ENCODE measurements at regions not wholly inside any gene's neighbourhood (a gene's known extent, or its start where the extent isn't known, plus 50 kb on each side); places are given as distances from the start of the nearest gene placed in this dataset.

DNA sequence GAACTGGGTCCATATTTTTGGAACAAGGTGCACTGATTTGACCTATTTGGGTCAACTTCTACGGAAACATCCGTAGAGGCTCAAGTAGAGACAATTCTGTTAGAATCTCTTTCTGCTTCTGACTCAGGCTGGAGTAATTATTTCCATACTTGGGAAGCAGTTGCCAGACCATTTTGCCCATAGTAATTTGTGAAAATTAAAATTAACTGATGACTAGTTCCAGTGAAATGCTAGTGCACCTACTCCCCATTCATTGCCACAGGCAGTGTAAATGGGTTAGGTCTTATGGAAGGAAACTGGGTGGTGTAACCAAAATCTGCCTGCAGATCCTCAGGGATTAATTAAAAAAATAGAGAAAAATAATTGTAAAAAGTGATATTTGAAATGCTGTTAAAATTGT lies 201.1 kb downstream of the TENT4A start:
- DNase-seq (ENCODE audit: low read depth in 2 of 2), result no peak

DNA sequence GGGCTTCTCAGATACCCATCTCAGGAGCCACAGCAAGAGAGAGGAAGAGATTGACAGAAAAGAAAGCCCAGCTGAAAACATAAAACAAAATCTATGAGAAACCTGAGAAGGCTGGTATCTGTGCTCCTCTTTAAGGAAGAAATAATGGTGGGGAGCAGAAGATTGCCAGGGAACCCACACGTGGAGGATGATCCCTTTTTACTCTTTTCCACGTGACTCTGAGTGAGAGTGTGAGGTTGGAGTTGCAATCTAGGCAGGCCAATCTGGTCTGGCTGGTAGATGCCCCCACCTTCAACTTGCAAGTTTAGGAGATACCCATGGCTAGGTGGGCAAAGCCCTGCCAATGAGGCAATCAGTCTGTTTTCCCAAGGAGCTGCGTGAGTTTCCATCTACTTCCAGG lies 202.3 kb downstream of the TENT4A start:
- DNase-seq (ENCODE audit: low read depth in 2 of 2), result no peak

GRCh38 chr5:6918255-6918654 lies 205.0 kb downstream of the TENT4A start:
- no peak for DNase-seq (ENCODE audit: low read depth in 2 of 2)

- no peak for DNase-seq (ENCODE audit: low read depth in 2 of 2)
Measured at GRCh38 chr5:6920628-6921256, 207.5 kb downstream of the TENT4A start.

GRCh38 chr5:6926491-6927038 lies 213.3 kb downstream of the TENT4A start:
- no peak for DNase-seq (ENCODE audit: low read depth in 2 of 2)

- DNase-seq (ENCODE audit: low read depth in 2 of 2), result no peak
Measured at GRCh38 chr5:6936031-6936430, 222.8 kb downstream of the TENT4A start.

- no peak for DNase-seq (ENCODE audit: low read depth in 2 of 2)
Measured at GRCh38 chr5:6937677-6938076, 224.4 kb downstream of the TENT4A start.

DNA sequence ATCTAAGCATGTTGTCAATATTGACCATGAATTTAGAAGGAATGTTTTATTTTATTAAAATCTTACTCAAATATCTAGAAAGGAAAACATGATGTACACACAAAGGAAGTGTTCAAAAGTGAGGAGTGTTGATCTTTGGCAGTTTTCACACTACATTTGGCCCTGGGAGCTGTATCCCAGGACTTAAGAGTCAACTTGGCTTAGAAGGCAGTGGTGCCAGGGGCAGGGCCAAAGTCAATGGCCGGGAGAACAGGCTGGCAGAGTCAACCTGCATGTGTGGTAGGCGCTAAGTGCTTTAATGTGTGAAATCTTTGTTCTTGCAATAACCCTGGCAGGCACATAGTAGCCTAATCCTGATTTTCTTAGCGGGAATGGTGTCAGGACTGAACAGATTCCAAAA lies 228.4 kb downstream of the TENT4A start:
- no peak for DNase-seq (ENCODE audit: low read depth in 2 of 2)

DNA sequence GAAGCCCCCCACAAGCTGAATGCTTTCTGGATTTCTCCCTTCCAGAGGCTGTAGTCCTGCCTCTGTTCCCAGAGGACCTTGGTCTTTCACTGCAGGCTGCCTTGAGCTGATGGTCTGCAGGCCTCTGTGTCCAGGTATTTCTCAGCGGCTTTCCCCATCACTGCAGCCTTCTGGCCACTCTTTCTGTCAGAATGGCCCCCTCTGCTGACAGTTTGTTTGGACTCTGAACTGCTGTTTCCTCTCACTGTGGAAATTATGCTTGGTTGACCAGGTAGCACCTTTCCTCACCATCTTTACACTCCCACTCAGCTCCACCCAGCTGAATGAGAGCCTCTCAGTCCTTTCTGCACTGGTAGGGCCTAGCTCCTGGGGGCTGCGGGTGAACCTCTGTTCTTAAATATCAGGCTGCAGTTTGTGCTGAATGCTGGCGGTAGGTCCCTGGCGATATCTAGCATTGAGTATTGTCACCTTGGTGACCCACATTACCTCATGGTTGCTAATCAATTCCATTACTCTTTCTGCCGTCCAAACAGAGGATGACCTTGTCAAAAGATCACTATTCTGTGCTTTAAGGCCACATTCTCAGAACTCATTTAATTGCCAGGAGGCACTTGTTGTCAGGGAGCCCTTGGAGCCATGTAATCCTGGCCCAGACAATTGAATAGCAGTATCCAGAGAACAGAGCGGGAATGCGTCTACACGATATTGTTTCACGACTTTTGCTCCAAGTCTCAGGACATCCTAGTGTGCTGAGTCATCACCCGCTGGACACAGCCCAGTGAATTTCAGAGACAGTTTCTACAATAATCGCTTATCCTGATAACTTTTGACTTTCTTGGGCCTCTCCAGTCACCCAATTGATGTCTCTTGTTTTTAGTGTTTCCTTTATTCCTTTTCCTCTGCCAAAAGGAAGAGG lies 230.2 kb downstream of the TENT4A start:
- no peak for DNase-seq (ENCODE audit: low read depth in 2 of 2)

GRCh38 chr5:6948562-6948961 lies 235.3 kb downstream of the TENT4A start:
- no peak for DNase-seq (ENCODE audit: low read depth in 2 of 2)

DNA sequence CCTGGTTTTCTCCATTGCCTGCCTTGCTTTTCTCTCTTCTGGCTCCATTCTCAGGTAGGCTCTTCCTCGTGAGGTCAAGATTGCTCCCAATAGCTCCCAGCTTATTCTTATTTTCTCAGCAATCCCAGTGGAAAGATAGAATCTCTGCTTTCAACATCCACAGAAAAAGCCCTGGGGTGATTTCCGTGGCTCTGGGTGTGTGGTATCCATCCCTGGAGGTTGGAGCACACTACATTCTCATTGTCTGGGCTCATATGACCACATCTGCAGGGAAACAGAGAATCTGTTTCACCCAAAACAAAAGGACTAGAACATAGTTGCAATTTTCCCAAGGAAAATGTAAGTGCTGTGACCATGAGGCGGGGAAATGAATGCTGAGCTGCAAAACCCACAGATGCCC lies 236.0 kb downstream of the TENT4A start:
- no peak for DNase-seq (ENCODE audit: low read depth in 2 of 2)

- DNase-seq (ENCODE audit: low read depth in 2 of 2), result no peak
Measured at GRCh38 chr5:6950250-6950649, 237.0 kb downstream of the TENT4A start.

GRCh38 chr5:6950860-6951259 lies 237.6 kb downstream of the TENT4A start:
- DNase-seq (ENCODE audit: low read depth in 2 of 2), result no peak

DNA sequence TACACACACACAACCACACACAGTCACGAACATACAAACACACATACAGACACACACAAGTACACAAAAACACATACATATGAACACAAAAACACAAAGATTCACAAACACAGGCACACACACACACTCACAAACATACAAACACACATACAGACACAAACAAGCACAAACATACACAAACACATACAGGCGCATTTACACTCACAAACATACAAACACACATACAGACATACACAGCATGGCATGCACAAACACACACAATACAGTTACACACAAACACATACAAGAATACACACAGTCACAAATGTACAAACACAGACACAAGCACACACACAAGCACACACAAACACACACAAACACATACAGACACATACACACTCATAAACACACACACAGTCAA lies 247.9 kb downstream of the TENT4A start:
- no peak for DNase-seq (ENCODE audit: low read depth in 2 of 2)

DNA sequence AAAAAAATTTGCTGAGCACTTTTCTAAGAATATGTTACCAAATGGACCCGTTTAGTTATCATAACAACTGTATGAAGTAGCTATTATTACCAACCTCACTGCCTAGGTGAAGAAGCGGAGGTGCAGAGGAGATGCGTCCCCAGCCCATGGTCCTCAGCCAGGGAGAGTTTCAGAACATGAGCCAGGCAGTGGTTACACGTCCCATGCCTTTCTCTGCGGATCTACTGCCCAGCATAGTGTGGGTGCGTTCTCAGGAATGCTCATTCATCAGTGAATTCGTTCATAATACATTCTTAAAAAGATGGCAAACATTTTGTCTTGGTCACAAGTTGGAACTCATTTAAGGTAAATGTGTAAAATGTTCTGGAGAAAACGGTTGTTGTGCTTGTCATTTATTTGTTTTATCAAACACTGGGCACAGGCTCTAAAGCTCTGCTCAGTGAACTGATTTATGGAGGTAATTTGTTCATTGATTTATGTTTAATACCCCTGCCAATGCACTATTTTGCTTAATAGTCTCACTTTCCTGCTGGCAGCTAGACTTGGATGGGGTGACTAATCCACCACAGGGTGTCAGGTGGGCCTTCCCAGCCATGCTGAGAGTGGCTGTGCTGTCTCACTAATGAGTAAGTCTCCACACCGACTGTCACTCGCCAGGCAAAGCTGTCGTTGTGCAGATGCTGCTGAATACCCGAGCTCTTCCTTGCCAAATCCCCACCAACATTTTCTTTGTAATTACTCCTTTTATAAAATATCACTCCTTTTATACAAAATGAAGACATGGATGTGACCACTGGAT lies 248.8 kb downstream of the TENT4A start:
- no peak for DNase-seq (ENCODE audit: low read depth in 2 of 2)

GRCh38 chr5:6976971-6977370 lies 263.7 kb downstream of the TENT4A start:
- DNase-seq (ENCODE audit: low read depth in 2 of 2), result no peak

DNA sequence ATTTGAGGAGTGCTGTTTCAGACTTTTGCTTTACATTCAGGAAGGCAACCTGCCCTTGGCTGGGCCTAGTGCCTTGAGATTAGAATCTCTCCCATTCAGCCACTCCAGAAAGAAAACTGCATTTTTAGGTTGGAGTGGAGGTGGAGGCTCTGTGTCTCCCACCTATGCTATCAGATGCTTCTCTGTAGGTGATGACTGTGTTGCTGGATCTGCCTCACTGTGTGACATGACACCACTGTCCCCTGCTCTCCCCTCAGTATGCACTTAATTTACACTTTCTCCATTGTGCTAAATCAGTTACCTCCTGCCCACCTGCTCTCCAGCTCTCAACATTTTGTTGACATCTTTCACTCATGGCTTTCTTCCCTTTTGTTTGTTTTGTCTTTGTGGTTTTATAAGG lies 265.8 kb downstream of the TENT4A start:
- no peak for DNase-seq (ENCODE audit: low read depth in 2 of 2)

DNA sequence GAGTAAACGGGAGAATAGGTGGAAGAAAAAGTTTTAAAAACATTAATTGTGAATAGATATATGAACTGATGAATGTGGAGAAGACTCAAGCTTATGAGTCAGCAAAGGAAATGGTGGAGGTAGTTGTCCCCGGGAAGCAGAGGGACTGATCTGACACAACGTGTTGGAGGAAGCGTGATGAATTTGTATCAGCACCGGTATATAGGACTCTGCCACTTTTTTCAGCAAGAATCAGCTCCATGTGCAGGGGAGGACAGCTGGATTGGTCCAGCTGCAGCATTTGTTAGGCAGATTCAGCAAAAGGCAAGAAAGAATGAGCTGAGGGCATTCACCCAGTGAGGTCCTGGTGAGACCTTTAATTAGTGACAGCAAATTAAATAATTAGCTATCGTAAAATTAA lies 276.0 kb downstream of the TENT4A start:
- DNase-seq (ENCODE audit: low read depth in 2 of 2), result no peak

DNA sequence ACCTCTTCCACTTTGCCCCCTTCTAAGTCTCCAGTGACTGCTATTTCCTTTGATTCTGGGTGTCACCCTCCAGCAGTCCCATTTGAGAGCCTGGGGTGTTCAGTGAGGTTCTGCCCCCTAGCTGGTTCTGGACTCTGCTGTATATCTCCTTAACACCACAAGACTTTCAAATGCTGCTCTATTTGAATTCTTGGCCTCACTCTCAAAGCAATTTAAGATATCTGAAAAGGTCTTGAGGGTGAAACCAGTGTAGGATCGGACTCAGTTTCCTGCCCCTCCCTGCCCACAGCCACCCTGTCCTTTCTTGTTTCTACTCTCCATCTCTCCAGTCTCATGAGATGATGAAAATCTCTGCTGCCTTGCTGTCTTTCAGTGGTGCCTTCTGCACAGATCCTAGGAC lies 280.9 kb downstream of the TENT4A start:
- DNase-seq (ENCODE audit: low read depth in 2 of 2), result no peak

DNA sequence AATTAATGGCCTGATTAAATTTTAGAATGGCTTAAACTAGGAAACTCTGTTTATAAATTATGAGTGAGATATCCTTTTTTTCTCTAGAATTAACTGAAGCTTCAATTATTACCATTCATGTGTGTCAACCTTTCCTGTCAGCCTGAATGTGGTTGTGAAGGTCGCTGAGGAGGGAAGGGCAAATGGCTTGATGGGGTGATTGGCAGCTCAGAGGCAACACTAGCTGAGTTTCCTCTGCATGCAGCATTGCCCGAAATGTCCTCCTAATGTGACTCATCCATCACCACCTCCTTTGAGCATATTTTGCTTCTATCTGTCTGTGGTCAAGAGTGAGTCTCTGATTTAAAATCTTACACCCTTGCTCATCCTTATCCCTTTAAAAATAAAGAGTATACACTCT lies 281.9 kb downstream of the TENT4A start:
- DNase-seq (ENCODE audit: low read depth in 2 of 2), result no peak

- DNase-seq (ENCODE audit: low read depth in 2 of 2), result no peak
Measured at GRCh38 chr5:7000310-7000709, 287.1 kb downstream of the TENT4A start.

- DNase-seq (ENCODE audit: low read depth in 2 of 2), result no peak
Measured at GRCh38 chr5:7010591-7010990, 297.4 kb downstream of the TENT4A start.

All from stimulated activated CD8-positive, alpha-beta memory T cell treated with anti-CD3 and anti-CD28 coated beads, Interleukin-7, amount 100 ng/mL, for 4 hours (primary cell).